Limb (tissue), 2 donors: ENCODE measurements at regions not wholly inside any gene's neighbourhood (a gene's known extent, or its start where the extent isn't known, plus 50 kb on each side); places are given as distances from the start of the nearest gene placed in this dataset.
A peak's percentile ranks its signal among the peaks of the same experiment; 100 is the strongest.

Experiments
- DNase-seq, 2 donors: peaks; one replicate each; pipeline ENCODE4 v3.0.0-alpha.2; 2016; ENCODE audit errors: extremely low spot score in 2 of 2

GRCh38 chr3:28947751-28948150 lies 333.1 kb upstream of the RBMS3 start:
- DNase-seq: no peak

DNA sequence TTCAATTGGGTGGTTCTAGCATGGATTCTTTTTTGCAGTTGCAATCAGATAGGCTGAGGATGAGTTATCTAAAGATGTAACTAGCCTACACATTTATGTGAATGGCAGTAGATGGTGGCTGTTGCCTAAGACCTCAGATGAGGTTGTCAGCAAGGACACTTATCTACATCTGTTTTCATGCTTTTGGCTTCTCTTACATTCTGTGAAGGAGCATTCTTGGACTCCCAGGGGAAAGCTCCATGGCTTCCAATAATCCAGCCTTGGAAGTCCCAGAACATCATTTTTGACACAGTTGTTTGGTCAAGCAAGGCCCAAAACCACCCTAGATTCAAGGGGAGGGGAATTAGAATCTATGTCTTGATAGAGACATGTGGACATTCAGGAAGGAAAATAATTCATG lies 332.2 kb upstream of the RBMS3 start:
- DNase-seq: no peak

- no peak for DNase-seq
These were observed 331.3 kb upstream of the RBMS3 start for GRCh38 chr3:28949580-28949979.

DNA sequence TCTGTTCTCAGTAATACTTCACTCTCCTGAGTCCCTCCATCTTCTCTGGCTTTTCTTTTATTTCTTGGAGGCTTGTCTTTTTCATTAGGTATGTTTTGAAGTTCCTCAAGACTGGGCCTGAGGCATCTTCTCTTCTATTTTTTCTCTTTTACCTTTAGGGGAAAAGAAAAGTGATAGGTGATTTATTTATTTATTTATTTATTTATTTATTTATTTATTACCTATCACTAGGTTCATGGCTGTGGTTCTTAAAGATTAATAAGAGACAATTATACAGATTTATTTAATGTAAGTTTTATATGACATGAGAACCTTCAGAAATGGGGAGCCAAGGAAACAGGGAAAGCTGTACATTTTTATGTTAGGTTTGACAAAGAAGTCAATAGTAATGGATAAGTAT lies 330.3 kb upstream of the RBMS3 start:
- DNase-seq: no peak

- peak in 1 of 2 donors; percentile 27 for DNase-seq
These were observed 328.9 kb upstream of the RBMS3 start for GRCh38 chr3:28951772-28952556.

- DNase-seq: no peak
These were observed 322.2 kb upstream of the RBMS3 start for GRCh38 chr3:28958656-28959055.

DNA sequence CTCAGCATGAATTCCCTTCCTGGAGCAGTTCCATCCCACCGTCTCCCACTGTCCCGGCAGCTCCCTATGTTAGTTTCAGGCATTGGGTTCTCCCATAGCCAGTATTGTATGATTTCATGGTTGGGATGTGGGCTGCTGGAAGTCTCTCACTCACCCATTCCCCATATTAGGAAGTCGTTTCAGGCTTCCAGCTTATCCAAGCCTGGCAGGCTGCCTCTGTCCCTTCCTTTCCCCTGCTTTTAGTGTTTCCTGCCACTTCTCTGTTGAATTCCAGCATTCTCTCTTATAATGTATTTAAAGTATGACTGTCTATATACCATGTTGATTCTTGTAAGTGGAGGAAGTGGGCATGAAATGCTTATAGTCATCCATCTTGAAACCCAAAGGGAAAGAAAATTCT lies 309.7 kb upstream of the RBMS3 start:
- DNase-seq: no peak

- no peak for DNase-seq
These were observed 307.9 kb upstream of the RBMS3 start for GRCh38 chr3:28972921-28973320.

- no peak for DNase-seq
These were observed 307.3 kb upstream of the RBMS3 start for GRCh38 chr3:28973609-28974008.

GRCh38 chr3:28978092-28978491 lies 302.8 kb upstream of the RBMS3 start:
- DNase-seq: no peak

DNA sequence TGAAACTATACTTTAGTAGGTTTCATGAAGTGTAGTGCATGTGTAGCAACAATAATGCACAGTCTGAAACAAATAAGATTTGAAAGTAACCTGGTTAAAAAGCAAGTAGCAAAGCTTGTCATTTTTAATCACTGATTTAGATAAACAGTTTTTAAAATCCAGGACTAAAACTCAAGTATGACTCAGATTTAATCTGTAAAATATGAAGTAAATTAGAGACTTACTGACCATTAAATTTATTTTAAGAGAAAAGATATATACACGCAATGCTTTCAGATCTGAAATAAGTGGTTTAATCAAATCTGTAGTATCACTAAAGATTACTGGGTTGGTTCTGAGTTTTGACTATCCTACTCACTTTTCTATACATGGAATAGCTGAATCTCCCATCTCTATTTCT lies 300.7 kb upstream of the RBMS3 start:
- DNase-seq: no peak

- DNase-seq: no peak
These were observed 300.2 kb upstream of the RBMS3 start for GRCh38 chr3:28980631-28981030.

- DNase-seq: no peak
These were observed 298.0 kb upstream of the RBMS3 start for GRCh38 chr3:28982906-28983305.

DNA sequence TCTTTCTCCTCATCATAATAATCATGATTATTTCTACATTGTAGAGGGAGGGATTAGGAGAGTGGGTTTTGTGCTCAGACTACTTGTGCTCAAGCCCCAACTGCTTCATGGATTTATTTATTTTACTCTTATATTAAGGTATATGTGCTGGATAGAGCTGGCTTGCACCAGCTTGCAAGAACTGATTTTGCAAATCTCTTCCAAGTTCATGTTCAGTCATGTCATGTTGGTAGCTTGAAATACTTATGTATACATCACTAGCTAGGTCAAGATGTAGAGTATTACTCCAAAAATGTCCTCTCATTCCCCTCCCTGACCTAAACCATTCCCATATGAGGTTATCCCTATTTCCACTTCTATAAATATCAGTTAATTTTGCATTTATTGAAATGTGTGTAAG lies 293.9 kb upstream of the RBMS3 start:
- no peak for DNase-seq

- DNase-seq: no peak
These were observed 291.2 kb upstream of the RBMS3 start for GRCh38 chr3:28989646-28990089.

- no peak for DNase-seq
These were observed 286.5 kb upstream of the RBMS3 start for GRCh38 chr3:28994161-28994905.

GRCh38 chr3:29004885-29005599 lies 275.8 kb upstream of the RBMS3 start:
- DNase-seq: no peak

DNA sequence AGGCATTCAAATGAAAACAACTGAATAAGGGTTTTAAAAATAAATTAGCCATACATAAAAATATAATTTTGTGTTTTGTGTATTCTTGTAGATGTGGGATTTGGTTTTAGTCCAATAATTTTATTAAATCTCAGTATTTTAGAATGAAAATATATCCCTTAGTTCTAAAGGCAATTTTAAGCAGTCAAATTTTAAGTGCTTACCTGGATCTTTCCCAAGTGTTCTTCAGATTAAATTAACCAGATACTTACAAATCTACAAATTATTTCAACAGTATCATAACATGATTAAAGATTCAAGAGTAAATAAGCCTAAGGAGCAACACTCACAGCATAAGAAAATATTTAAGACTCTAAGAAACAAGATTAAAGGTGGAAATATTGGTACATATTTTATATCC lies 275.0 kb upstream of the RBMS3 start:
- DNase-seq: no peak

- no peak for DNase-seq
These were observed 269.4 kb upstream of the RBMS3 start for GRCh38 chr3:29011441-29011840.

GRCh38 chr3:29011966-29012365 lies 268.9 kb upstream of the RBMS3 start:
- no peak for DNase-seq

DNA sequence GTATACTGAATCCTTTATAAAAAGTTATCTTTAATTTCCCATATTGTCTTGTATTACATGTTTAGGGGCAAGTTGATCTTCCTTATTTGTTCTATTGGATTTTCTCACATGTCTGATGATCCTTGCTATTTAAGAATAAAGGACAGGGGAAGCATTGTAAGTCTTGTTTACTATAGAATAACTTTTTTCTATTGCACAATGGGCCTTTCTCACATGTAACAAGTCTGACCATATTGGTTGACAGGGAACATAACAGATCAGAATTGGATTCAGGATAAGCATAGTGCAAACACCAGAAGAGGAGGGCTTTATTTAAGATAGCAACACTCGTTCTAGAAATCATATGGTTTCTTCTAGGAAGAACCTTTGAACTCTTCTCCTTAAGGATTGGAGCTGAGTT lies 257.9 kb upstream of the RBMS3 start:
- no peak for DNase-seq

DNA sequence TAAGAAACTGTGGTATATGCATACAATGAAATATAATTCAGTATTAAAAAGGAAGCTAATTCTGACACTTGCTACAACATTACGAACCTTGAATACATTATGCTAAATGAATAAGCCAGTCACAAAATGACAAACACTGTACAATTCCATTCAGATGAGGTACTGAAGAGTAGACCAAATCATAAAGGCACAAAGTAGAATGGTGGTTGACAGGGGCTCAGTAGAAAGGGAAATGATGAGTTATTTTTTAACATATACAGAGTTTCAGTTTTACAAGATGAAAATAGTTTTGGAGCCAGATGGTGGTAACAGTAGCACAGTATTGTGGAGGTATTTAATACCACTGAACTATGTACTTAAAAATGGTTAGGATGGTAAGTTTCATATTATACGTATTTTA lies 254.6 kb upstream of the RBMS3 start:
- DNase-seq: no peak
